HG03025 (cell line): ENCODE measurements at regions not wholly inside any gene's neighbourhood (a gene's known extent, or its start where the extent isn't known, plus 50 kb on each side); places are given as distances from the start of the nearest gene placed in this dataset.
"Not testable (repeated sequence)": the region's sequence is repeated elsewhere in the genome, so short reads cannot be mapped to it uniquely, and the experiment has no call there.

Source experiments
- ATAC-seq: cut with Tn5 transposase; IDR thresholded peaks from one replicate; pipeline ENCODE4 v1.9.1; 2021; ENCODE audit warnings: mild to moderate bottlenecking, moderate library complexity; ENCODE audit not compliant: unreplicated experiment, low FRiP score

- no peak for ATAC-seq
Measured at GRCh38 chr7:124643311-124643811, 122.2 kb downstream of the GPR37 start.

- no peak for ATAC-seq
Measured at GRCh38 chr7:124635416-124635815, 130.2 kb downstream of the GPR37 start.

GRCh38 chr7:124633740-124634139 lies 131.9 kb downstream of the GPR37 start:
- no peak for ATAC-seq

GRCh38 chr7:124630395-124630794 lies 135.2 kb downstream of the GPR37 start:
- no peak for ATAC-seq

DNA sequence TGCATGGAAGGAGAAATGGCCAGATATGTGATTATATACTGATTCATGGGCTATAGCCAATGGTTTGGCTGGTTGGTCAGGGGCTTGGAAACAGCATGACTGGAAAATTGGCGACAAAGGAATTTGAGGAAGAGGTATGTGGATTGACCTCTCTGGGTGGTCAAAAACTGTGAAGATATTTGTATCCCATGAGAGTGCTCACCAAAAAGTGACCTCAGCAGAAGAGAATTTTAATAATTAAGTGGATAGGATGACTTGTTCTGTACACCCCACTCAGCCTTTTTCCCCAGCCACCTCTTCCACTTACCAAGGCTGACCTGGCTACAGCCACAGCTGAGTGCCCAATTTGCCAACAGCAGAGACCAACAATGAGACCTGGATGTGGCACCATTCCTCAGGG lies 146.7 kb downstream of the GPR37 start:
- no peak for ATAC-seq

DNA sequence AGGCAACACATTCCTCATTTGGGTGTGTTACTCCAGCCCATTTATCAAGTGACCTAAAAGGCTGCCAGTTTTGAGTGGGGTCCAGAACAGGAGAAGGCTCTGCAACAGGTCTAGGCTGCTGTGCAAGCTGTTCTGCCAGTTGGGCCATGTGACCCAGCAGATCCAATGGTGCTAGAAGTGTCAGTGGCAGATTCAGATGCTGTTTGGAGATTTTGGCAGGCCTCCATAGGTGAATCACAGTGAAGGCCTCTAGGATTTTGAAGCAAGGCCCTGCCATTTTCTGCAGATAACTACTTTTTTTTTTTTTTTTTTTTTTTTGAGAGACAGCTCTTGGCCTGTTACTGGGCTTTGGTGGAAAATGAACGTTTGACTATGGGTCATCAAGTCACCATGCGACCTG lies 147.5 kb downstream of the GPR37 start:
- ATAC-seq = not testable (repeated sequence)

DNA sequence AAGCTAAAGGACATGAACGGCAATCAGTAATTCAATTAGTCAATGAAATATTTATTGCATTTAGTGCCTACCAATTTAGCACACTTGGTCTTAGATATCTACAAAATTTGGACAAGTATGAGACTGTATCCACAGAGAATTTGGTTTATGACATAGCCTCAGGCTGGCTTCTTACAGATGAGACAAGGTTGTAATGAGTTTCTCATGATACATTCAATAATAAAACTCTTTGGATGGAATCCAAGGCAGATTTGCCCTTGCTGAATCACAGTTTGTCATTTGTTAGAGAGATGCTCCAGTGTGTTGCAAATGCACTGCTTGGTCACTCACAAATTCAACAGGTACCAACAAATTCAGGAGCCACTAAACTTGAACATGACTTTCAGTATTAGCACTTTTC lies 162.5 kb downstream of the GPR37 start:
- ATAC-seq = no peak

DNA sequence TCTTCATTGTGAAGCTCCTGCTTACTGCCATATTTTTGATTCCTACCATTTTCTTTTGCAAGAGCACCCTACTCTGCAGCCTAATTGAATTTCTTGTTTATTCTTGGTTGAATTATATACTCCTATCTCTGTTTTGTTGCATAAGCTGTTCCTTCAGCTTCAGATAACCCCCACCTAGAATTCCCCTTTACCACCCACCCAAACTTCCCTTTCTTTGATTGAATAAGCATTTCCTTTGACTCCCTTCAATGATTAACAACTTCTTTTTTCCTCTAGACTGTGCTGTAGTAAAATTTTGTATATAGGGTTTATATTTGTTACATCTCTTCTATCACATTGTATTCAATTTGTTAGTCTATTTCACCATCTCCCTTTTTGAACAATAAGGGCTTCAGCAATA lies 168.1 kb downstream of the GPR37 start:
- ATAC-seq = no peak

DNA sequence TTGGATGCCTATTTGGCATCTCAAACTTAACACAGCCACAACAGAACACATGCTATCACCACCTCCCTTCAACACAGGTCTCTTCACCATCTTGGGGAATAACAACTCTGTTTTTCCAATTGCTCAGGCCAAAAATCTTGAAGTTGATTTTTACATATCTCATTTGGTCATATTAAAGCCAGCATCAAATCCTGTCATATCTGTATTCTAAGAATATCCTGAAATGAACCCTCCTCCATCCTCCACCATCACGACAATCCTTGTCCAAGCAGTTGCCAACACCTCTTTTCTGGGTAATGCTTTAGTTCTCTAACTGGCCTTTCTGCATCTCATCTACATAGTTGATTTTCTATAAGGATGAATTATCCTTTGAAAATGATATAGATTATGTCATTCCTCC lies 168.7 kb downstream of the GPR37 start:
- no peak for ATAC-seq

GRCh38 chr7:124590814-124591213 lies 174.8 kb downstream of the GPR37 start:
- ATAC-seq = no peak

GRCh38 chr7:124577256-124577655 lies 188.3 kb downstream of the GPR37 start:
- no peak for ATAC-seq

GRCh38 chr7:124575176-124575575 lies 190.4 kb downstream of the GPR37 start:
- ATAC-seq = no peak

DNA sequence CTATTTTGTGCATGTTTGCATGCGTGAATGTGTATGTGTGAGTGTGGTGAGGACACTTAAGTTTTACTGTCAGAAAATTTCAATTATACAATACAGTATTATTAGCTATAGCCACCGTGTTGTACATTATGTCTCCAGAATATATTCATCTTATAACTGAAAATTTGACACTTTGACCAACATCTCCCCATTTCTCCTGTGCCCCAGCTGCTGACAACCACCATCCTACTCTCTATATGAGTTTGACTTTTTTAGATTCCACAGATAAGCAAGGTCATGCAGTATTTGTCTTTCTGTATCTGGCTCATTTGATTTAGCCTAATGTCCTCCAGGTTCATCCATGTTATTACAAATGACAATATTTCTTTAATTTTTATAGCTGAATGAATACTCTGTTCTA lies 195.0 kb downstream of the GPR37 start:
- ATAC-seq = no peak

- ATAC-seq = no peak
Measured at GRCh38 chr7:124566583-124566982, 199.0 kb downstream of the GPR37 start.

GRCh38 chr7:124557587-124557986 lies 208.0 kb downstream of the GPR37 start:
- no peak for ATAC-seq

DNA sequence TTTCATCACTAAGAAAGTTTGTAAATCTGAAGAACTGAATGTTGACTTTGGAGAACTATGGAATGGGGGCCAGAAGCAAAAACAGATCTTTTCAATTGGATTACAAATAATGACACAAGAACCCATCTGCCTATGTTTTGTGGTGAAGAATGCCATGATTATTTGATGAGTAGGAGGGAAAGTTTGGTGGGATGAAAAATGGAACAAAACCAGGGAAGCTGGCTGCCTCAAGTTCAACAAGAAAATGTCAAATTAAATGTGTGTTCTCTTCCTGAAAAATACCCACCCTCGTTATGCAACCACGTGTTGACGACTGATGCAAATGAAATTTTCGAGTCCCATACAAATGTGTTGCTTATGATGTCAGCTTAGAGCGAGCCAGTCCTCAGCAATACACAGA lies 208.5 kb downstream of the GPR37 start:
- ATAC-seq = no peak

DNA sequence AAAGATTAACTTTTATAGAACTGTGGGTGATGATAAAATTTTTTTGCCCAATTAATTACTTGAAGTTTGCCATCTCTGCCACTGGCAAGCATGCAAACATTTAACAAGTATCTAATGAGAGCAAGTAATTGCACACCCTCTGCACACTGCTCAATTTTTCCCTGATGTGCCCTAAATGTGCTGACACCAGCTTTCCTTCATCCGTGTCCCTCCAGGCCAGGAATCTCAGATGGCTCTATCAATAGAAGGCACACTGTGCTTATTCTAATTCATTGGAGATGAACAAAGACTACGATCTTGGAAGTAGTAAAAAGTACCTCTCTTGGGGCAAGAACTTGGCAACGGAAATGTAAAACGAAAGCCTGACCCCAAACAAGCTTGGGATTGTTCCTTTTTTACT lies 212.1 kb downstream of the GPR37 start:
- no peak for ATAC-seq

DNA sequence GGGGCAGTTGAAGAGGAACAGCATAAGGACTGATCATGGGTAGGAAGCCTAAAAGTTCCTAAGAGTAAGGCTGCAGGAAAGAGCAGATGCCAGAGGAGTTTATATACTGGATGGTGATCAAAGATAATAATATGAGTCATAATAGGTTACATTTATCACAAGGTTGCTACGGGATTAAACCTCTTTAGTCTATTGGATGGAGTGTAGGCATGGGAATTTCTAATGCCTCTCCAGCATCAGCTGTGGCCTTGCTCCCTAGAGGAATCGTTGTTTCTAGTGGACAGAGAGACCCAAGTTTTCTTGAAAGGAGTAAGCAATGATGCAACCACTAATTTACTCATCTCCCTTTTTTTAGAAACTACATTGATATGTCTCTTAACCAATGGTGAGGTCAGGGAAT lies 213.4 kb downstream of the GPR37 start:
- ATAC-seq = no peak

GRCh38 chr7:124550036-124550435 lies 215.6 kb downstream of the GPR37 start:
- ATAC-seq = no peak

- no peak for ATAC-seq
Measured at GRCh38 chr7:124542476-124542875, 223.1 kb downstream of the GPR37 start.

- ATAC-seq = no peak
Measured at GRCh38 chr7:124536156-124536762, 229.3 kb downstream of the GPR37 start.

DNA sequence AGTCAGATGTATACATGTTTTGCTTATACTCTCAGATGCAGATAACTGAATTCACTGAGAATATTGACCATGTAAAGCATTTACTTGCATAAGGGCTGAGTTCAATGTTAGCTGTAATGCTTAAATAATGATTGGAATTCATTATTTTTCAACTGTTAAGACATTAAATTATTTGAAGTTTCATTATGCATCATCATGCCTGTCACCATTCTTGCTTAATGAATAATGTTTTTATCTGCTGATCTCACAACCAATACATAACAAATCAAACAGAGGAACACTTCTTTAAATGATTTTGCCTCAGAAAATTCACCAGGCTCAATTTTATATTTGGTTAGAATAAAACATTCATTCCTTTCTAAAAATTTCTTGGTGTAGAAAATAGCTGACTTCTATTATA lies 233.4 kb downstream of the GPR37 start:
- no peak for ATAC-seq

DNA sequence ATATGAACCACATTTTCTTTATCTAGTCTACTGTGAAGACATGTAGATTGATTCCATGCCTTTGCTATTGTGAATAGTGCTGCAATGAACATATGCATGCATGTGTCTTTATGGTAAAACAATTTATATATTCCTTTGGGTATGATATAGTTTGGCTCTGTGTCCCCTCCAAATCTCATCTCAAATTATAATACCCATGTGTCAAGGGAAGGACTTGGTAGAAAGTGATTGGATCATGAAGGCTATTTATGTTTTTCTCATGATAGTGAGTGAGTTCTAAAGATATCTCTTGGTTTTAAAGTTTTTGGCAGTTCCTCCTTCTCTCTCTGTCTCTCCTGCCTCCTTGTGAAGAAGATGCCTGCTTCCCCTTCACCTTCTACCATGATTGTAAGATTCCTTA lies 248.7 kb downstream of the GPR37 start:
- no peak for ATAC-seq
